Breast epithelium (tissue), 4 donors: ENCODE measurements at regions not wholly inside any gene's neighbourhood (a gene's known extent, or its start where the extent isn't known, plus 50 kb on each side); places are given as distances from the start of the nearest gene placed in this dataset.

ENCODE experiments used
- DNase-seq, 2 donors: peaks; one replicate each; pipeline ENCODE4 v3.0.0-alpha.2; 2019; ENCODE audit warnings: low spot score in 2 of 2
- H3K27ac ChIP-seq, 2 donors: fragments of 200-600 bp; sonication (generic) in 1 of 2; one replicate each; pipeline ENCODE4 v1.5.1; 2016 to 2019; ENCODE audit warnings: mild to moderate bottlenecking in 1 of 2
- H3K27me3 ChIP-seq, 2 donors: fragments of 200-600 bp; sonication (generic) in 1 of 2; one replicate each; pipeline versions ENCODE4 v1.5.1 to v1.6.0; 2017 to 2019; ENCODE audit warnings: control low read depth in 1 of 2, mild to moderate bottlenecking in 1 of 2
- H3K36me3 ChIP-seq: fragments of 200-600 bp; one replicate; pipeline ENCODE4 v1.5.1; 2019
- H3K4me1 ChIP-seq, 2 donors: fragments of 200-600 bp; sonication (generic); one replicate each; pipeline ENCODE4 v1.5.1; 2016 to 2019; ENCODE audit warnings: control low read depth in 1 of 2
- H3K4me3 ChIP-seq, 3 donors: fragments of 200-600 bp; sonication (generic); 1 replicate in 2 of 3; 2 replicates in 1 of 3; pipeline ENCODE4 v1.5.1; 2016 to 2019; ENCODE audit warnings: mild to moderate bottlenecking in 3 of 3, moderate library complexity in 2 of 3
- H3K9me3 ChIP-seq, 2 donors: fragments of 200-600 bp; sonication (generic) in 1 of 2; one replicate each; pipeline ENCODE4 v1.5.1; 2016 to 2019; ENCODE audit warnings: control low read depth in 1 of 2
- POLR2A ChIP-seq: fragments of 450-650 bp; IDR thresholded peaks from one replicate; pipeline ENCODE4 v1.6.1; 2016; ENCODE audit warnings: antibody characterized with exemption, mild to moderate bottlenecking, moderate library complexity
- POLR2AphosphoS5 ChIP-seq, 3 donors: sonication (generic); formaldehyde crosslinking; IDR thresholded peaks; one replicate each; pipeline ENCODE4 v1.6.1; 2017; ENCODE audit warnings: antibody characterized with exemption in 3 of 3
- intact Hi-C: fragments of 100-400 bp; cut with DNase I; formaldehyde crosslinking; loops from one replicate; pipeline ENCODE4 v1.15.1; 2023; ENCODE audit warnings: low total_unique reads
- TF ChIP-seq, protein P1 (sequence below), 3 donors: fragments of 450-650 bp; IDR thresholded peaks; one replicate each; pipeline ENCODE4 v1.5.1; 2016 to 2017; ENCODE audit warnings: antibody characterized with exemption in 3 of 3, mild to moderate bottlenecking in 3 of 3, moderate library complexity in 3 of 3

DNA sequence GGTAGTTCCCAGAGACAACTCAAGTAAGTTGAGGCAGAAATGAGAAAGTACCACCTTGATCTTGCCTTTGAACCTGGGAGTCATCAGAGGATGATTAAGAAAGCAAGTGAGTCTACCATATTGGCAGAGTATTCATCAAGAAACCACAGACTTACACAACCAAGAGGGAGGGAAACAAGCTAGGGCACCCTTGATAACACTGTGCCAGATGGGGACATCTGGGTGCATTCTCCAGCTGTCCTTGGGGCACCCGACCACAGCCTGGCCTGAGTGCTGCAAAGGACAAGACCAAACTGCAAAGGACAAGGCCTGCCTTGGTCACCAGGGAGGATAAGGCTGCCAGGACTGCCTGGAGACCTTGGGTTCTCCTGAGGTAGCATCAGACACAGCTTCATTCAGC lies 553.6 kb downstream of the EPHB1 start:
- H3K27me3 ChIP-seq = no peaks in the 10 kb centered on the region
- no peak overlapping the region for H3K4me3 ChIP-seq
- TF ChIP-seq POLR2AphosphoS5 (IDR thresholded peaks at IDR 0.05) (no peak), POLR2A (no peak)
- TF ChIP-seq, protein P1, sequence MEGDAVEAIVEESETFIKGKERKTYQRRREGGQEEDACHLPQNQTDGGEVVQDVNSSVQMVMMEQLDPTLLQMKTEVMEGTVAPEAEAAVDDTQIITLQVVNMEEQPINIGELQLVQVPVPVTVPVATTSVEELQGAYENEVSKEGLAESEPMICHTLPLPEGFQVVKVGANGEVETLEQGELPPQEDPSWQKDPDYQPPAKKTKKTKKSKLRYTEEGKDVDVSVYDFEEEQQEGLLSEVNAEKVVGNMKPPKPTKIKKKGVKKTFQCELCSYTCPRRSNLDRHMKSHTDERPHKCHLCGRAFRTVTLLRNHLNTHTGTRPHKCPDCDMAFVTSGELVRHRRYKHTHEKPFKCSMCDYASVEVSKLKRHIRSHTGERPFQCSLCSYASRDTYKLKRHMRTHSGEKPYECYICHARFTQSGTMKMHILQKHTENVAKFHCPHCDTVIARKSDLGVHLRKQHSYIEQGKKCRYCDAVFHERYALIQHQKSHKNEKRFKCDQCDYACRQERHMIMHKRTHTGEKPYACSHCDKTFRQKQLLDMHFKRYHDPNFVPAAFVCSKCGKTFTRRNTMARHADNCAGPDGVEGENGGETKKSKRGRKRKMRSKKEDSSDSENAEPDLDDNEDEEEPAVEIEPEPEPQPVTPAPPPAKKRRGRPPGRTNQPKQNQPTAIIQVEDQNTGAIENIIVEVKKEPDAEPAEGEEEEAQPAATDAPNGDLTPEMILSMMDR (IDR thresholded peaks at IDR 0.05) = no peak
- intact Hi-C loops = no loop called here
- H3K27ac ChIP-seq = no peak overlapping the region
- no peak for DNase-seq
- H3K9me3 ChIP-seq = no peaks in the 10 kb centered on the region
- H3K4me1 ChIP-seq = no peaks in the 10 kb centered on the region
- H3K36me3 ChIP-seq = no peaks in the 10 kb centered on the region

DNA sequence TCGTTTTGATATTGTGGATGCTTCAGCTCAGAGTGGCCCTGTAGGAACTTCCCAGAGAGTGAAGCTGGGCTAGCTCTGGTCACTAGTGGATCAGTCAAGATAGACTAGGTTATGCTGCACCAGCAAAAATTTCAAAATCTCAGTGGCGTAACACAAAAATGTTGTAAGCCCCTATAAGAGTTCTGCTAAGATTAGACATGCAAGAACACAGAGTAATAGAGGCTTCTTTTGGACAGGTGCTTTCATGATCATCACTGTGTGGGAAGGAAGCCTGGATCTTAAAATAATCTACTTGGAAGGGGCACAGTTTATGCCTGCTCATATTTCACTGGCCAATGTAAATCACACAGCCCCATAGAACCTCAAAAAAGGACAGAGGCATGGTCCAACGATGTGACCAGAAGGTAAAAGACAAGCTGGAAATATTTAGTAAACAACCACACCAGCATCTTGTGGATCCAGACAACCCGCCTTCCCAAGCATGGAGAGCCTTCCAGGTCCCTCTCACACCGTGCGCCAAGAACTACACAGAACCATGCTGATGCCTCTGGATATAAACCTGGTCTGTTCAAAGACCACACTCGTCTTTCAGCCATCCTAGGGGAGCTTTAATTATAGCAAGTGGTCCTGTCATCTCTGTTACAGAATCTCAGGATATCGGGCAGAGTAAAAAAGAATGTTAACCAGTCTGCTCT lies 554.3 kb downstream of the EPHB1 start:
- TF ChIP-seq POLR2AphosphoS5 (IDR thresholded peaks at IDR 0.05) (no peak), POLR2A (no peak)
- TF ChIP-seq, protein P1 (IDR thresholded peaks at IDR 0.05) = no peak
- peaks cover 0 to under 1% of the 10 kb centered on the region in 2 donors for H3K9me3 ChIP-seq
- H3K4me3 ChIP-seq = no peak overlapping the region
- no peaks in the 10 kb centered on the region for H3K27me3 ChIP-seq
- H3K36me3 ChIP-seq = no peaks in the 10 kb centered on the region
- H3K27ac ChIP-seq = no peak overlapping the region
- no peak for DNase-seq
- H3K4me1 ChIP-seq = no peaks in the 10 kb centered on the region
- intact Hi-C loops = no loop called here

DNA sequence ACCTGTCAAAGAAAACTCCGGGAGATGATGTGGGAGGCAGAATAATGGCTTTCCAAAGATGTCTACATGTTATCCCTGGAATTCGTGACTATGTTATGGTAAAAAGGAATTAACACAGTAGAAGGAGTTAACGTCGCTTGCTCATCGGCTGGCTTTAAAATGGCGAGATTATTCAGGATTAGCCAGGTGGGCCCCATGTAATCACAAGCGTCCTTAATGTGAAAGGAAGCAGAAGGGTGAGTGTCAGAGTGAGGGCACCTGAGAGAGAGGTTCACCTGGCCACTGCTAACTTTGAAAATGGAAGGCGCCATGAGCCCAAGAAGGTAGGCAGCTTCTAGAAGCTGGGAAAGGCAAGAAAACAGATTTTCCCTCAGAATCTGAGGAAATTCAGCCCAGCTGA lies 557.2 kb downstream of the EPHB1 start:
- Histone ChIP-seq H3K4me3 (no peak overlapping the region), H3K9me3 (peaks cover 0 to 8% of the 10 kb centered on the region in 2 donors), H3K27me3 (no peaks in the 10 kb centered on the region), H3K36me3 (no peaks in the 10 kb centered on the region), H3K27ac (no peak overlapping the region), H3K4me1 (no peaks in the 10 kb centered on the region)
- no peak for DNase-seq
- intact Hi-C loops = no loop called here
- TF ChIP-seq POLR2A = no peak
- TF ChIP-seq, protein P1 (IDR thresholded peaks at IDR 0.05) = no peak
- TF ChIP-seq POLR2AphosphoS5 (IDR thresholded peaks at IDR 0.05) = no peak

DNA sequence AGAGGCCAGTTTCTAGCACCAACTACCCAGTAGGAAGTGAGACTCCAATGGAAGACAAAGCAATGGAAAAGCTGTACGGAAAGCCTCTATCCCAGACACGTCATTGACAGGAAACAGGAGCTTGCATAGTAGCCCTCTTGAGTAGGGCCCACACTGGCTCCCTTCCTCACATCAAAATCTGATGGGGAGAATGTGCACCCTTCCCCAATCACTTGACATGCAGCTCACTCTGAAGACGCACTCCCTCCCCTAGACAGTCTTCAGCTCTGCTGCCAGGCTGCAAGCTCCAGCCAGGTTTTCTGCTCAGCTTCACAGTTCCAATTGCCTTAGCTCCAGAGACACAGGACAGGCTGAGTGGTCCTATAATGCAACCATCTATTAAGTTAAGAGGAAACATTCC lies 567.8 kb downstream of the EPHB1 start:
- no peaks in the 10 kb centered on the region for H3K9me3 ChIP-seq
- TF ChIP-seq POLR2A (no peak), POLR2AphosphoS5 (IDR thresholded peaks at IDR 0.05) (no peak)
- TF ChIP-seq, protein P1 (IDR thresholded peaks at IDR 0.05) = no peak
- H3K36me3 ChIP-seq = no peaks in the 10 kb centered on the region
- no peak overlapping the region for H3K4me3 ChIP-seq
- H3K4me1 ChIP-seq = no peaks in the 10 kb centered on the region
- H3K27me3 ChIP-seq = no peaks in the 10 kb centered on the region
- H3K27ac ChIP-seq = no peak overlapping the region
- intact Hi-C loops = no loop called here
- no peak for DNase-seq

DNA sequence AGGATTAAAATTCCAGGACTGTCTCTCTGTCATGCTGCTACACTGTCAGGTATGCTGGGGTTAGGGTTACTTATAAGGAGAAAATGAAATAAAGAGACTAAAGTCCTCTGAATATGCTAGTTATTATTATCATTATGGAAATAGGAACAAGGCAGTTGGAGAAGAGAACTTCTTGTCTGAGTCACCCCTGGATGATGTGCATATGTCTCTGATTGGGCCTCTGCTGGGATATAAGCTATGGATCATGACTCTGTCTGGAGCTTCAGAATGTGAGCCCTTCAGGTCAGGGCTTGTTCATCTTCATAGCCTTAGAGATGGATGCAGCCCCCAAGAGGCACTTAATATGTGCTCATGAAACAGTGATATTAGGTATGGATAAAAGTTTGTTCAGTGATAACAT lies 569.6 kb downstream of the EPHB1 start:
- intact Hi-C loops = loop anchor here (5.0 kb wide), 1 partner anchor 343 kb away; no protein-coding TSS in a partner anchor
- Histone ChIP-seq H3K4me1 (no peaks in the 10 kb centered on the region), H3K4me3 (no peak overlapping the region), H3K9me3 (no peaks in the 10 kb centered on the region), H3K27me3 (no peaks in the 10 kb centered on the region), H3K27ac (no peak overlapping the region), H3K36me3 (no peaks in the 10 kb centered on the region)
- no peak for DNase-seq
- TF ChIP-seq, protein P1 (IDR thresholded peaks at IDR 0.05) = no peak
- TF ChIP-seq POLR2A (no peak), POLR2AphosphoS5 (IDR thresholded peaks at IDR 0.05) (no peak)
